ENCODE measurements at regions not wholly inside any gene's neighbourhood (a gene's known extent, or its start where the extent isn't known, plus 50 kb on each side); places are given as distances from the start of the nearest gene placed in this dataset.
"Not testable (repeated sequence)": the region's sequence is repeated elsewhere in the genome, so short reads cannot be mapped to it uniquely, and the experiment has no call there.

DNA sequence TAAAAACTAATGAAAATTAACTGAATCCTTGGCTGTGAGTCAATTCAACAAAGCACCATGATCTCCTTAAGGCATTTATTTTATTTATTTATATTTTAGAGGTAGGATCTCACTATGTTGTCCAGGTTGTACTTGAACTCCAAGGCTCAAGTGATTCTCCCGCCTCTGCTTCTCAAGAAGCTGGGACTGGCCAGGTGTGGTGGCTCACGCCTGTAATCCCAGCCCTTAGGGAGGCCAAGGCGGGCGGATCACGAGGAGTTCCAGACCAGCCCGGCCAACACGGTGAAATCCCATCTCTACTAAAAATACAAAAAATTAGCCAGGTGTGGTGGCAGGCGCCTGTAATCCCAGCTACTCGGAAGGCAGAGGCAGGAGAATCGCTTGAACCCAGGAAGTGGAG, 52.1 kb upstream of the MAP4 start:
- Mint-ChIP-seq H3K36me3 (peaks cover 22% of the 10 kb centered on the region), H3K4me1 (peaks cover 15% of the 10 kb centered on the region)
- POLR2A ChIA-PET; H3K9me3 Mint-ChIP-seq; ATAC-seq (ENCODE audit: low read depth); H3K27ac Mint-ChIP-seq; H3K4me3 Mint-ChIP-seq; H3K27me3 Mint-ChIP-seq; DNase-seq: not testable (repeated sequence)

DNA sequence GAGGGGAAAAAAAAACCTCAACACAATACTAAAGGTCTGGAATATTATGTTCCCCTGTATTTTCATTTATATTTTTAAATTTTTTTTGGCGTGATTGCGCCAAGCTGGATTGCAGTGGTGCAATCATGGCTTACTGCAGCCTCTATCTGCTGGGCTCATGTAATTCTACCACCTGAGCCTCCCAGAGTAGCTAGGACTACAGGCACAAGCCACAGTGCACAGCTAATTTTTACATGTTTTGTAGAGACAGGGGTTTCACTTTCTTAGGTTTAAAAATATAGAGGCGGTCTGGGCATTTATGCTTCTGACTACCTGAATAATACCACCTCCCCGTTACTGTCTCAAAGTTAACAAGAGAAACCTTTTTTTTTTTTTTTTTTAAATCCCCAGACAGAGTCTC, 51.1 kb upstream of the MAP4 start:
- peaks cover 1% of the 10 kb centered on the region for H3K9me3 Mint-ChIP-seq
- H3K36me3 Mint-ChIP-seq: peaks cover 24% of the 10 kb centered on the region
- no peak for DNase-seq
- ATAC-seq (ENCODE audit: low read depth): no peak
- H3K27ac Mint-ChIP-seq: no peak overlapping the region
- POLR2A ChIA-PET: no interaction called here
- no peaks in the 10 kb centered on the region for H3K27me3 Mint-ChIP-seq
- H3K4me1 Mint-ChIP-seq: peaks cover 15% of the 10 kb centered on the region
- H3K4me3 Mint-ChIP-seq: no peak overlapping the region
